Astrocyte (in vitro differentiated cells and primary cell): ENCODE measurements at regions not wholly inside any gene's neighbourhood (a gene's known extent, or its start where the extent isn't known, plus 50 kb on each side); places are given as distances from the start of the nearest gene placed in this dataset.
"Not testable (repeated sequence)": the region's sequence is repeated elsewhere in the genome, so short reads cannot be mapped to it uniquely, and the experiment has no call there.

Source experiments
- DNase-seq: peaks from one replicate; pipeline ENCODE4 v3.0.0-alpha.2; 2010; ENCODE audit warnings: low read depth
- FAIRE-seq: peaks from 2 replicates; lab custom pipeline; 2011; peaks lifted over from hg19 to GRCh38; lab: Jason Lieb, UNC
- H2AFZ ChIP-seq: 2 replicates; pipeline ENCODE4 v1.6.0; 2012; ENCODE audit warnings: low read depth, low read length, inconsistent platforms
- H3K27ac ChIP-seq: 2 replicates; pipeline ENCODE4 v1.5.1; 2011; ENCODE audit warnings: low read depth, low read length, inconsistent platforms
- H3K27me3 ChIP-seq: 2 replicates; pipeline ENCODE4 v1.6.0; 2011; ENCODE audit warnings: low read length, inconsistent platforms; ENCODE audit not compliant: insufficient read depth
- H3K36me3 ChIP-seq: 2 replicates; pipeline ENCODE4 v1.5.1; 2011; ENCODE audit warnings: low read length, inconsistent platforms; ENCODE audit not compliant: insufficient read depth
- H3K4me1 ChIP-seq: 2 replicates; pipeline ENCODE4 v1.5.1; 2011; ENCODE audit warnings: low read length, inconsistent platforms; ENCODE audit not compliant: insufficient read depth
- H3K4me2 ChIP-seq: 2 replicates; pipeline ENCODE4 v1.6.0; 2012; ENCODE audit warnings: low read length, inconsistent platforms
- H3K4me3 ChIP-seq: 2 replicates; pipeline ENCODE4 v1.5.1; 2011; ENCODE audit warnings: low read depth, mild to moderate bottlenecking, low read length, inconsistent platforms; ENCODE audit not compliant: insufficient read depth
- H3K79me2 ChIP-seq: 2 replicates; pipeline ENCODE4 v1.6.0; 2012; ENCODE audit warnings: mild to moderate bottlenecking, low read length, inconsistent platforms; ENCODE audit not compliant: insufficient read depth
- H3K9ac ChIP-seq: 2 replicates; pipeline ENCODE4 v1.6.0; 2012; ENCODE audit warnings: mild to moderate bottlenecking, low read length, inconsistent platforms
- H3K9me3 ChIP-seq: 2 replicates; pipeline ENCODE4 v1.5.1; 2012; ENCODE audit warnings: low read depth, mild to moderate bottlenecking, low read length, inconsistent platforms; ENCODE audit not compliant: insufficient read depth
- H4K20me1 ChIP-seq: 2 replicates; pipeline ENCODE4 v1.6.0; 2012; ENCODE audit warnings: low read length, inconsistent platforms; ENCODE audit not compliant: insufficient read depth
- H3K27ac Mint-ChIP-seq: one replicate; pipeline ENCODE4 v1.8.0; 2021; ENCODE audit warnings: mild to moderate bottlenecking, mixed read lengths; ENCODE audit not compliant: unreplicated experiment
- H3K27me3 Mint-ChIP-seq: one replicate; pipeline ENCODE4 v1.8.0; 2021; ENCODE audit warnings: low read depth, mixed read lengths; ENCODE audit not compliant: unreplicated experiment
- H3K36me3 Mint-ChIP-seq: one replicate; pipeline ENCODE4 v1.8.0; 2021; ENCODE audit warnings: low read depth, mixed read lengths; ENCODE audit not compliant: unreplicated experiment
- H3K4me1 Mint-ChIP-seq: one replicate; pipeline ENCODE4 v1.8.0; 2021; ENCODE audit warnings: low read depth, mixed read lengths; ENCODE audit not compliant: unreplicated experiment
- H3K4me3 Mint-ChIP-seq: one replicate; pipeline ENCODE4 v1.8.0; 2021; ENCODE audit warnings: mild to moderate bottlenecking, moderate library complexity, mixed read lengths; ENCODE audit not compliant: unreplicated experiment
- H3K9me3 Mint-ChIP-seq: one replicate; pipeline ENCODE4 v1.8.0; 2021; ENCODE audit warnings: mild to moderate bottlenecking, mixed read lengths; ENCODE audit not compliant: unreplicated experiment
- EZH2 ChIP-seq: IDR thresholded peaks from 2 replicates; pipeline ENCODE4 v1.6.1; 2012; ENCODE audit warnings: mild to moderate bottlenecking, low read length, inconsistent platforms; ENCODE audit not compliant: insufficient read depth
- TF ChIP-seq, protein P1 (sequence below): IDR thresholded peaks from 2 replicates; pipeline ENCODE4 v1.5.1; 2011; ENCODE audit warnings: low read depth, mild to moderate bottlenecking, inconsistent platforms, low read length, moderate library complexity; ENCODE audit not compliant: insufficient read depth

DNA sequence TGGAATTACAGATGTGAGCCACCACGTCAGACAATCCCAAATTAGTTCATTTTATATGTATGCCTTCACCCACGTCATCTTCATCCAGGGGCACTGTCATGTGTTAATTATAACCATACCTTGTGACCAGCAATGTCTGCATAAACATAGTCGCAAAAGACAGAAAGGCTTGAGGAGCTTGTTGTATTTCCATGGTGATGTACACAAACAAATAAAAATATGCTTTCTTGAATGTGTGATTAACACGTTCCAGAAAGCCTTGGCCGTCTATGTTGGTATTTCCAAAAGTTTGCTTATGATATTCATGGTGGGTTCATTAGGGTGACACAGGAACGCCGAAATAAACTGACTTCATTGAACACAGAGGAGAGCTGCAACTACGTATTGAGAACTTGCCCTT lies 524.7 kb upstream of the ZNF717 start:
- H3K4me3 Mint-ChIP-seq = no peak overlapping the region
- Histone ChIP-seq H3K36me3 (no peaks in the 10 kb centered on the region), H3K27me3 (no peaks in the 10 kb centered on the region), H2AFZ (no peak overlapping the region), H3K9me3 (no peaks in the 10 kb centered on the region), H3K79me2 (no peaks in the 10 kb centered on the region), H3K4me1 (peaks cover 8% of the 10 kb centered on the region), H3K4me3 (no peak overlapping the region), H4K20me1 (no peaks in the 10 kb centered on the region), H3K9ac (no peak overlapping the region), H3K27ac (no peak overlapping the region), H3K4me2 (no peak overlapping the region)
- H3K4me1 Mint-ChIP-seq = peaks cover 14% of the 10 kb centered on the region
- H3K36me3 Mint-ChIP-seq = no peaks in the 10 kb centered on the region
- no peak for FAIRE-seq
- H3K9me3 Mint-ChIP-seq = no peaks in the 10 kb centered on the region
- DNase-seq = no peak
- no peak overlapping the region for H3K27ac Mint-ChIP-seq
- H3K27me3 Mint-ChIP-seq = no peaks in the 10 kb centered on the region
- TF ChIP-seq EZH2 = no peak
- TF ChIP-seq, protein P1, sequence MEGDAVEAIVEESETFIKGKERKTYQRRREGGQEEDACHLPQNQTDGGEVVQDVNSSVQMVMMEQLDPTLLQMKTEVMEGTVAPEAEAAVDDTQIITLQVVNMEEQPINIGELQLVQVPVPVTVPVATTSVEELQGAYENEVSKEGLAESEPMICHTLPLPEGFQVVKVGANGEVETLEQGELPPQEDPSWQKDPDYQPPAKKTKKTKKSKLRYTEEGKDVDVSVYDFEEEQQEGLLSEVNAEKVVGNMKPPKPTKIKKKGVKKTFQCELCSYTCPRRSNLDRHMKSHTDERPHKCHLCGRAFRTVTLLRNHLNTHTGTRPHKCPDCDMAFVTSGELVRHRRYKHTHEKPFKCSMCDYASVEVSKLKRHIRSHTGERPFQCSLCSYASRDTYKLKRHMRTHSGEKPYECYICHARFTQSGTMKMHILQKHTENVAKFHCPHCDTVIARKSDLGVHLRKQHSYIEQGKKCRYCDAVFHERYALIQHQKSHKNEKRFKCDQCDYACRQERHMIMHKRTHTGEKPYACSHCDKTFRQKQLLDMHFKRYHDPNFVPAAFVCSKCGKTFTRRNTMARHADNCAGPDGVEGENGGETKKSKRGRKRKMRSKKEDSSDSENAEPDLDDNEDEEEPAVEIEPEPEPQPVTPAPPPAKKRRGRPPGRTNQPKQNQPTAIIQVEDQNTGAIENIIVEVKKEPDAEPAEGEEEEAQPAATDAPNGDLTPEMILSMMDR = no peak

DNA sequence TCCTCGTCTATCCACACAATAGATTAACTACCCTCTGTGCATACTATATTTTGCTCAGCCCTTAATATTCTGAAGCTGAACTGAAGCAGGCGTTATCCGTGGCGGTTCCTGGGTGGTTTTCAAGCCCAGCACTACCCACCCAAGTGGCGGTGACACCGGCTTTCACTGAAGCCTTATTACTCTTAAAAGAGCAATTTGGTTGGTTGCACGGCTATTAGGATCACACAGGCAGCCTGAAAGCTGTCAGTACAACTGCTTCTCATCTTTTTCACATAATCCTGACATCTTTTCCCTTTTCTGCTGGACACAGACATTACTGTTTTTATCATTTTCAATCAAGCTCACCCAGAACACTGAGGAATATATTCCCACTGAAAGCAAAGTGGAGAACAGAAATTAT lies 525.3 kb upstream of the ZNF717 start:
- H3K27ac ChIP-seq = no peak overlapping the region
- no peaks in the 10 kb centered on the region for H3K9me3 Mint-ChIP-seq

DNA sequence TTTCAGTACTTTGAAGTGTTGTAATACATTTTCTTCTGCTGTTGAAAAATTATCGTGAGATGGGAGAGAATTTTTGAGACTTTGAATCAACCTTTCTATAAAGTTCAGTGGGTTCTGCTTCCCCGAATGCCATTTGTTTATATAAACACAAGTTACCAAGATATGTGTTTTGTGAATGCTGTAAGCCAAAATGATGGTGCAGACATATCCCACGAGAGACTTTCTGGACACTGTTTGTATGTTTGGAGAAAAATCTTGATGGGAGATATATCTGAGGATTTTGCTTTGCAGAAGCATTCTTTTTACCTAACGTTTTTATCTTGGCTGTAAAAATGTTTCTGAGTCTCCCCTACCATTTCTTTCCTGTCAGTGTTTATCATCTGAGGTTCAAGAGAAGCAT lies 526.6 kb upstream of the ZNF717 start:
- FAIRE-seq = no peak
- Mint-ChIP-seq H3K9me3 (peaks cover 2% of the 10 kb centered on the region), H3K36me3 (no peaks in the 10 kb centered on the region)

More for the DNA sequence above, 525.3 kb upstream of the ZNF717 start:
- Histone ChIP-seq H3K4me2 (peak overlapping the region; percentile 21), H3K9me3 (no peaks in the 10 kb centered on the region), H2AFZ (no peak overlapping the region), H3K9ac (no peak overlapping the region), H3K27me3 (no peaks in the 10 kb centered on the region), H3K4me1 (peaks cover 8% of the 10 kb centered on the region), H4K20me1 (no peaks in the 10 kb centered on the region), H3K36me3 (no peaks in the 10 kb centered on the region), H3K4me3 (no peak overlapping the region), H3K79me2 (no peaks in the 10 kb centered on the region)
- H3K4me1 Mint-ChIP-seq = peaks cover 14% of the 10 kb centered on the region
- DNase-seq (no peak), FAIRE-seq (no peak)
- no peak overlapping the region for H3K27ac Mint-ChIP-seq
- no peaks in the 10 kb centered on the region for H3K36me3 Mint-ChIP-seq
- no peaks in the 10 kb centered on the region for H3K27me3 Mint-ChIP-seq
- TF ChIP-seq EZH2 = no peak
- TF ChIP-seq, protein P1 = no peak
- H3K4me3 Mint-ChIP-seq = no peak overlapping the region

DNA sequence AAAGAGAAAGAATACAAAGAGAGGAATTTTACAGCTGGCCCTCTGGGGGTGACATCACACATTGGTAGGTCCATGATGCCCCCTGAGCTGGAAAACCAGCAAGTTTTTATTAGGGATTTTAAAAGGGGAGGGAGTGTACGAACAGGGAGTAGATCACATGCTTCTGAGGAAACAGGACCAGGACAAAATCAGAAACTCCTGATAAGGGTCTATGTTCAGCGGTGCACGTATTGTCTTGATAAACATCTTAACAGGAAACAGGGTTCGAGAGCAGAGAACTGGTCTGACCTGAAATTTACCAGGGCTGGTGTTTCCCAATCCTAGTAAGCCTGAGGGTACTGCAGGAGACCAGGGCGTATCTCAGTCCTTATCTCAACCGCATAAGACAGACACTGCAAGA lies 530.6 kb upstream of the ZNF717 start:
- not testable (repeated sequence) for H3K36me3 ChIP-seq, H2AFZ ChIP-seq, H3K9me3 Mint-ChIP-seq, H3K4me1 Mint-ChIP-seq, FAIRE-seq, H3K27me3 ChIP-seq, DNase-seq, H3K4me3 Mint-ChIP-seq, H4K20me1 ChIP-seq, H3K27me3 Mint-ChIP-seq, H3K4me1 ChIP-seq, H3K27ac Mint-ChIP-seq, H3K9me3 ChIP-seq, H3K4me2 ChIP-seq, H3K4me3 ChIP-seq, H3K36me3 Mint-ChIP-seq, H3K79me2 ChIP-seq, H3K9ac ChIP-seq, H3K27ac ChIP-seq

More for the DNA sequence above, 526.6 kb upstream of the ZNF717 start:
- no peaks in the 10 kb centered on the region for H3K27me3 Mint-ChIP-seq
- Histone ChIP-seq H3K9ac (no peak overlapping the region), H4K20me1 (no peaks in the 10 kb centered on the region), H2AFZ (no peak overlapping the region), H3K79me2 (no peaks in the 10 kb centered on the region), H3K27ac (no peak overlapping the region), H3K4me1 (peaks cover 7% of the 10 kb centered on the region), H3K36me3 (no peaks in the 10 kb centered on the region), H3K27me3 (no peaks in the 10 kb centered on the region), H3K4me3 (no peak overlapping the region), H3K4me2 (no peak overlapping the region), H3K9me3 (no peaks in the 10 kb centered on the region)
- TF ChIP-seq, protein P1 = no peak
- no peak for TF ChIP-seq EZH2
- no peak overlapping the region for H3K27ac Mint-ChIP-seq
- DNase-seq = no peak
- peaks cover 10% of the 10 kb centered on the region for H3K4me1 Mint-ChIP-seq
- no peak overlapping the region for H3K4me3 Mint-ChIP-seq
